SK-N-MC (cell line): ENCODE measurements at regions not wholly inside any gene's neighbourhood (a gene's known extent, or its start where the extent isn't known, plus 50 kb on each side); places are given as distances from the start of the nearest gene placed in this dataset.
"Not testable (repeated sequence)": the region's sequence is repeated elsewhere in the genome, so short reads cannot be mapped to it uniquely, and the experiment has no call there.

Experiments used
- EZH2 ChIP-seq: fragments of 200-600 bp; sonication (generic); IDR thresholded peaks from one replicate; pipeline ENCODE4 v1.6.1; 2017; ENCODE audit warnings: antibody characterized with exemption
- FOXP2 ChIP-seq: optimal IDR thresholded peaks from 2 replicates; pipeline ENCODE3; 2011; ENCODE audit warnings: mild to moderate bottlenecking, moderate library complexity; ENCODE audit not compliant: insufficient read depth; ENCODE audit errors: extremely low read length, control extremely low read depth
- POLR2AphosphoS5 ChIP-seq: IDR thresholded peaks from 2 replicates; pipeline ENCODE4 v1.6.1; 2012; ENCODE audit warnings: mild to moderate bottlenecking, low read depth, low read length, borderline replicate concordance

GRCh38 chr4:174045829-174046228 lies 237.6 kb downstream of the FBXO8 start:
- not testable (repeated sequence) for TF ChIP-seq POLR2AphosphoS5, EZH2, FOXP2
